ENCODE measurements at regions not wholly inside any gene's neighbourhood (a gene's known extent, or its start where the extent isn't known, plus 50 kb on each side); places are given as distances from the start of the nearest gene placed in this dataset.

- no peak overlapping the region for H3K9ac ChIP-seq (ENCODE audit: low read length)
- H3K36me3 ChIP-seq (ENCODE audit: control insufficient read depth, insufficient read depth, low read length) = no peaks in the 10 kb centered on the region
- peaks cover 12% of the 10 kb centered on the region for H3K4me1 ChIP-seq (ENCODE audit: control insufficient read depth, insufficient read depth, low read length)
- H3K9me3 ChIP-seq (ENCODE audit: control insufficient read depth, insufficient read depth, low read depth, low read length) = no peaks in the 10 kb centered on the region
- H3K27ac ChIP-seq (ENCODE audit: low read depth, low read length) = no peak overlapping the region
- H3K27me3 ChIP-seq (ENCODE audit: control insufficient read depth, insufficient read depth, low read length) = peaks cover 21% of the 10 kb centered on the region; the same call in 1 of the 2 replicates
- H3K4me3 ChIP-seq (ENCODE audit: low read depth, low read length) = peak overlapping the region; percentile 65
These were observed 53.1 kb upstream of the KDM7A start for GRCh38 chr7:140229591-140230515.

- Histone ChIP-seq H3K4me1 (ENCODE audit: control insufficient read depth, insufficient read depth, low read length) (peaks cover 12% of the 10 kb centered on the region), H3K9me3 (ENCODE audit: control insufficient read depth, insufficient read depth, low read depth, low read length) (no peaks in the 10 kb centered on the region), H3K36me3 (ENCODE audit: control insufficient read depth, insufficient read depth, low read length) (no peaks in the 10 kb centered on the region), H3K9ac (ENCODE audit: low read length) (no peak overlapping the region), H3K27ac (ENCODE audit: low read depth, low read length) (no peak overlapping the region), H3K4me3 (ENCODE audit: low read depth, low read length) (no peak overlapping the region), H3K27me3 (ENCODE audit: control insufficient read depth, insufficient read depth, low read length) (peaks cover 21% of the 10 kb centered on the region; the same call in 1 of the 2 replicates)
These were observed 52.3 kb upstream of the KDM7A start for GRCh38 chr7:140229101-140229525.

Measured in HUES6 (cell line).